Endothelial cell of umbilical vein (primary cell): ENCODE measurements at regions not wholly inside any gene's neighbourhood (a gene's known extent, or its start where the extent isn't known, plus 50 kb on each side); places are given as distances from the start of the nearest gene placed in this dataset.

Source experiments
- BruUV-seq: library from RNA; stranded (reverse); fragments of 400-500 nt; replicated peaks from 2 replicates; lab custom pipeline; 2021; lab: Mats Ljungman, UMichigan
- CTCF ChIA-PET: fragments of 300-600, 350-600 bp; sonication (Branson Sonifier 250); formaldehyde crosslinking; loops from one replicate; lab custom pipeline; 2021; ENCODE audit warnings: antibody characterized with exemption, inconsistent platforms; lab: Charles Lee
- POLR2A ChIA-PET: fragments of 300-600, 350-600 bp; sonication (Branson Sonifier 250); formaldehyde crosslinking; loops from one replicate; lab custom pipeline; 2021; ENCODE audit warnings: antibody characterized with exemption, inconsistent platforms; lab: Charles Lee
- DNase-seq: peaks from one replicate; pipeline ENCODE4 v3.0.0-alpha.2; 2011; ENCODE audit warnings: low read depth, low spot score
- FAIRE-seq: peaks from 2 replicates; lab custom pipeline; 2011; peaks lifted over from hg19 to GRCh38; lab: Jason Lieb, UNC
- H2AFZ ChIP-seq: 2 replicates; pipeline ENCODE4 v1.6.0; 2012; ENCODE audit warnings: low read depth, low read length, control low read depth, inconsistent platforms
- H3K27ac ChIP-seq: 2 replicates; pipeline ENCODE4 v1.5.1; 2011; ENCODE audit warnings: low read depth, mild to moderate bottlenecking, control low read depth, low read length, moderate library complexity; ENCODE audit not compliant: insufficient read depth
- H3K27me3 ChIP-seq, 2 experiments: 2 replicates each; pipeline versions ENCODE4 v1.6.0 to v1.6.1; 2011; ENCODE audit warnings: low read length in 2 of 2, mixed read lengths in 1 of 2; ENCODE audit not compliant: control insufficient read depth in 2 of 2, insufficient read depth in 2 of 2
- H3K36me3 ChIP-seq, 2 experiments: 2 replicates in 1 of 2; 3 replicates in 1 of 2; pipeline ENCODE4 v1.5.1; 2011; ENCODE audit warnings: low read length in 2 of 2, mild to moderate bottlenecking in 1 of 2, moderate library complexity in 1 of 2; ENCODE audit not compliant: control insufficient read depth in 2 of 2, insufficient read depth in 2 of 2; ENCODE audit errors: extremely low read depth in 1 of 2
- H3K4me1 ChIP-seq: 3 replicates; pipeline ENCODE4 v1.5.1; 2011; ENCODE audit warnings: mild to moderate bottlenecking, low read length; ENCODE audit not compliant: control insufficient read depth, insufficient read depth; ENCODE audit errors: extremely low read depth
- H3K4me2 ChIP-seq: 2 replicates; pipeline ENCODE4 v1.6.1; 2011; ENCODE audit warnings: low read length, control low read depth, mixed read lengths; ENCODE audit not compliant: insufficient read depth
- H3K4me3 ChIP-seq, 3 experiments: fragments of 200-600 bp in 1 of 3; sonication (generic), shearing (Covaris generic) in 1 of 3; replicated peaks in 1 of 3; 2 replicates each; pipeline ENCODE4 v1.5.1; 2011 to 2016; ENCODE audit warnings: control low read depth in 3 of 3, low read length in 3 of 3, mild to moderate bottlenecking in 2 of 3, inconsistent platforms in 1 of 3, low read depth in 1 of 3, moderate library complexity in 1 of 3; ENCODE audit not compliant: insufficient read depth in 1 of 3
- H3K79me2 ChIP-seq: 2 replicates; pipeline ENCODE4 v1.6.0; 2012; ENCODE audit warnings: low read length, inconsistent platforms; ENCODE audit not compliant: control insufficient read depth, insufficient read depth
- H3K9ac ChIP-seq: replicated peaks from 2 replicates; pipeline ENCODE3; 2011; ENCODE audit warnings: low read length, control low read depth; ENCODE audit not compliant: insufficient read depth; ENCODE audit errors: extremely low read depth
- H3K9me1 ChIP-seq: replicated peaks from 3 replicates; pipeline ENCODE4 v1.6.0; 2011; ENCODE audit warnings: mild to moderate bottlenecking, low read length; ENCODE audit not compliant: control insufficient read depth, insufficient read depth; ENCODE audit errors: extremely low read depth
- H3K9me3 ChIP-seq: replicated peaks from 2 replicates; pipeline ENCODE4 v1.5.1; 2012; ENCODE audit warnings: low read length, inconsistent platforms; ENCODE audit not compliant: control insufficient read depth, insufficient read depth
- H4K20me1 ChIP-seq: replicated peaks from 2 replicates; pipeline ENCODE3; 2011; ENCODE audit warnings: mild to moderate bottlenecking, low read length; ENCODE audit not compliant: control insufficient read depth, insufficient read depth; ENCODE audit errors: extremely low read depth
- CTCF ChIP-seq, 2 donors: IDR thresholded peaks; 1 replicate in 1 of 2; 2 replicates in 1 of 2; pipeline ENCODE4 v1.5.1; 2011; ENCODE audit warnings: low read length in 2 of 2, mild to moderate bottlenecking in 2 of 2, moderate library complexity in 2 of 2, control low read depth in 1 of 2, inconsistent platforms in 1 of 2, low read depth in 1 of 2; ENCODE audit not compliant: insufficient read depth in 1 of 2; ENCODE audit errors: extremely low read depth in 1 of 2
- EZH2 ChIP-seq: IDR thresholded peaks from 2 replicates; pipeline ENCODE4 v1.6.1; 2012; ENCODE audit warnings: borderline replicate concordance, low read depth, mild to moderate bottlenecking, moderate library complexity, low read length, inconsistent platforms; ENCODE audit not compliant: severe bottlenecking
- FOS ChIP-seq: IDR thresholded peaks from 2 replicates; pipeline ENCODE4 v1.6.1; 2011; ENCODE audit warnings: mild to moderate bottlenecking, low read length, moderate library complexity, borderline replicate concordance; ENCODE audit not compliant: insufficient read depth
- GATA2 ChIP-seq: IDR thresholded peaks from 2 replicates; pipeline ENCODE4 v1.7.0; 2011; ENCODE audit warnings: low read depth, mild to moderate bottlenecking, moderate library complexity, mixed read lengths, low read length; ENCODE audit not compliant: insufficient read length, insufficient read depth
- JUN ChIP-seq: IDR thresholded peaks from 2 replicates; pipeline ENCODE4 v1.6.1; 2011; ENCODE audit warnings: borderline replicate concordance, low read depth; ENCODE audit not compliant: insufficient read length, insufficient read depth
- MYC ChIP-seq: IDR thresholded peaks from one replicate; pipeline ENCODE4 v1.6.1; 2011; ENCODE audit warnings: mild to moderate bottlenecking, low read depth, low read length
- POLR2A ChIP-seq: IDR thresholded peaks from 2 replicates; pipeline ENCODE4 v1.6.1; 2012; ENCODE audit warnings: low read depth, mild to moderate bottlenecking, control low read depth, low read length
- POLR2AphosphoS5 ChIP-seq: IDR thresholded peaks from 2 replicates; pipeline ENCODE4 v1.6.1; 2012; ENCODE audit warnings: low read depth, mild to moderate bottlenecking, control low read depth, low read length, moderate library complexity; ENCODE audit not compliant: insufficient read depth
- dilution Hi-C: fragments of 300-500 bp; cut with MboI; formaldehyde crosslinking; loops from one replicate; pipeline ENCODE4 v1.15.0; 2019; ENCODE audit warnings: low sequenced_read_pairs; ENCODE audit not compliant: extremely low pct_ligation_motif_present
- intact Hi-C: fragments of 100-400 bp; cut with micrococcal nuclease; formaldehyde crosslinking; loops from one replicate; pipeline ENCODE4 v1.10.0; 2022
- TF ChIP-seq, protein P1 (sequence below): IDR thresholded peaks from 2 replicates; pipeline ENCODE4 v1.6.1; 2011; ENCODE audit not compliant: insufficient read depth, insufficient read length

- DNase-seq (no peak), FAIRE-seq (no peak)
- no peak overlapping the region for H2AFZ ChIP-seq
- H3K79me2 ChIP-seq, result no peaks in the 10 kb centered on the region
- TF ChIP-seq JUN (no peak), GATA2 (no peak), POLR2A (no peak), POLR2AphosphoS5 (no peak), FOS (no peak), MYC (no peak), CTCF (IDR thresholded peaks at IDR 0.05; ENCODE audit: extremely low read depth in 1 of 2, insufficient read depth in 1 of 2, low read depth in 1 of 2, low read length in 2 of 2) (no peak), EZH2 (no peak)
- TF ChIP-seq, protein P1, sequence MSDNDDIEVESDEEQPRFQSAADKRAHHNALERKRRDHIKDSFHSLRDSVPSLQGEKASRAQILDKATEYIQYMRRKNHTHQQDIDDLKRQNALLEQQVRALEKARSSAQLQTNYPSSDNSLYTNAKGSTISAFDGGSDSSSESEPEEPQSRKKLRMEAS, result no peak
- H3K27ac ChIP-seq, result no peak overlapping the region
- ChIA-PET CTCF (no interaction called here), POLR2A (no interaction called here)
- H3K4me2 ChIP-seq, result no peak overlapping the region
- H4K20me1 ChIP-seq, result no peaks in the 10 kb centered on the region
- no TSS peak for BruUV-seq
- H3K36me3 ChIP-seq, result no peaks in the 10 kb centered on the region
- no peaks in the 10 kb centered on the region for H3K9me1 ChIP-seq
- dilution Hi-C loops, result no loop called here
- H3K4me1 ChIP-seq, result no peaks in the 10 kb centered on the region
- intact Hi-C loops, result no loop called here
- no peaks in the 10 kb centered on the region for H3K27me3 ChIP-seq
- H3K9ac ChIP-seq, result no peak overlapping the region
- no peaks in the 10 kb centered on the region for H3K9me3 ChIP-seq
- H3K4me3 ChIP-seq, result no peak overlapping the region
Measured at GRCh38 chr13:90389537-90389936, 958.0 kb upstream of the MIR17HG start.
